GM12892 (cell line): ENCODE measurements at regions not wholly inside any gene's neighbourhood (a gene's known extent, or its start where the extent isn't known, plus 50 kb on each side); places are given as distances from the start of the nearest gene placed in this dataset.

Experiments
- POLR2A ChIP-seq: IDR thresholded peaks from 2 replicates; pipeline ENCODE4 v1.6.1; 2011; ENCODE audit warnings: low read depth, low read length, control low read depth
- POLR2AphosphoS5 ChIP-seq: IDR thresholded peaks from 2 replicates; pipeline ENCODE4 v1.6.1; 2011; ENCODE audit warnings: low read depth, low read length, control low read depth

- TF ChIP-seq POLR2A = no peak
- TF ChIP-seq POLR2AphosphoS5 = no peak
Observed at GRCh38 chr16:14335297-14335696, 264.2 kb downstream of the MRTFB start.
